ENCODE measurements at regions not wholly inside any gene's neighbourhood (a gene's known extent, or its start where the extent isn't known, plus 50 kb on each side); places are given as distances from the start of the nearest gene placed in this dataset.

- H3K27ac ChIP-seq: peak overlapping the region; percentile 89
- no peaks in the 10 kb centered on the region for H3K36me3 ChIP-seq
- no peaks in the 10 kb centered on the region for H3K9me3 ChIP-seq
- no peaks in the 10 kb centered on the region for H3K27me3 ChIP-seq
- TF ChIP-seq, protein P1, sequence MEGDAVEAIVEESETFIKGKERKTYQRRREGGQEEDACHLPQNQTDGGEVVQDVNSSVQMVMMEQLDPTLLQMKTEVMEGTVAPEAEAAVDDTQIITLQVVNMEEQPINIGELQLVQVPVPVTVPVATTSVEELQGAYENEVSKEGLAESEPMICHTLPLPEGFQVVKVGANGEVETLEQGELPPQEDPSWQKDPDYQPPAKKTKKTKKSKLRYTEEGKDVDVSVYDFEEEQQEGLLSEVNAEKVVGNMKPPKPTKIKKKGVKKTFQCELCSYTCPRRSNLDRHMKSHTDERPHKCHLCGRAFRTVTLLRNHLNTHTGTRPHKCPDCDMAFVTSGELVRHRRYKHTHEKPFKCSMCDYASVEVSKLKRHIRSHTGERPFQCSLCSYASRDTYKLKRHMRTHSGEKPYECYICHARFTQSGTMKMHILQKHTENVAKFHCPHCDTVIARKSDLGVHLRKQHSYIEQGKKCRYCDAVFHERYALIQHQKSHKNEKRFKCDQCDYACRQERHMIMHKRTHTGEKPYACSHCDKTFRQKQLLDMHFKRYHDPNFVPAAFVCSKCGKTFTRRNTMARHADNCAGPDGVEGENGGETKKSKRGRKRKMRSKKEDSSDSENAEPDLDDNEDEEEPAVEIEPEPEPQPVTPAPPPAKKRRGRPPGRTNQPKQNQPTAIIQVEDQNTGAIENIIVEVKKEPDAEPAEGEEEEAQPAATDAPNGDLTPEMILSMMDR (IDR thresholded peaks at IDR 0.05): no peak
- TF ChIP-seq POLR2AphosphoS5 (IDR thresholded peaks at IDR 0.05; ENCODE audit: insufficient read depth in 1 of 2, low read depth in 1 of 2) (peak; percentile 15 to 54), POLR2A (IDR thresholded peaks at IDR 0.05) (no peak)
- no peak overlapping the region for H3K4me3 ChIP-seq
- DNase-seq (ENCODE audit: extremely low spot score in 2 of 2): no peak
- H3K4me1 ChIP-seq: peaks cover 20% of the 10 kb centered on the region
- intact Hi-C loops (cut with DNase I): loop anchor here (2.0 to 5.0 kb wide), 2 partner anchors 109 to 195 kb away; partner anchors contain the start of gene PITPNM2
These were observed 61.6 kb downstream of the ARL6IP4 start for GRCh38 chr12:123041811-123042655.

DNA sequence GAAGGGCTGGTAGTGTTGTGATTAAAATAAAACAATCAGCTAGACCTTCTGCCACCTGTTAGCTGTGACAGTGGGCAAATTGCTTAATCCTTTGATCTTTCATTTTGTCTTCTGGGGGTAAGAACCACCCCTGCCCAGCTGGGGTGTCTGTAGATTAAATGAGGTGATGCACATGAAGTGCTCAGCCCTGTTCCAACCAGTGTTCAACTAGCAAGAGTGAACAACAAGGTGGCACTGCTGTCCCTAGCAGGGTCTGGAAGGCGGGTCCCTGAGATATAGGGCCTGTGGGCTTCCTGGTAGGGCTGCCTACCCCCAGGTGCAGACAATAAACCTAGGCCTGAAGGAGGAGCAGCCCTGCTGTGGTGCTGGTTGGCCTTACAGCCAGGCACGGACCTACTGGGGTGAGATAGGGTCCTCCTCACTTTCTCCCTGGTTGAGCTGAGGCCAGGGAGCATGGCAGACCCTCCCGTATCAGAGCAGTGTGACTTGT is 60.6 kb downstream of the ARL6IP4 start:
- Histone ChIP-seq H3K9me3 (no peaks in the 10 kb centered on the region), H3K4me1 (peaks cover 20% of the 10 kb centered on the region), H3K36me3 (no peaks in the 10 kb centered on the region), H3K27me3 (no peaks in the 10 kb centered on the region), H3K27ac (peak overlapping the region; percentile 89), H3K4me3 (no peak overlapping the region)
- intact Hi-C loops (cut with DNase I): loop anchor here (5.0 kb wide), 1 partner anchor 196 kb away; no protein-coding TSS in a partner anchor
- no peak for DNase-seq (ENCODE audit: extremely low spot score in 2 of 2)
- TF ChIP-seq POLR2AphosphoS5 (IDR thresholded peaks at IDR 0.05; ENCODE audit: insufficient read depth in 1 of 2, low read depth in 1 of 2) (no peak), POLR2A (IDR thresholded peaks at IDR 0.05) (no peak)
- TF ChIP-seq, protein P1 (IDR thresholded peaks at IDR 0.05): no peak

DNA sequence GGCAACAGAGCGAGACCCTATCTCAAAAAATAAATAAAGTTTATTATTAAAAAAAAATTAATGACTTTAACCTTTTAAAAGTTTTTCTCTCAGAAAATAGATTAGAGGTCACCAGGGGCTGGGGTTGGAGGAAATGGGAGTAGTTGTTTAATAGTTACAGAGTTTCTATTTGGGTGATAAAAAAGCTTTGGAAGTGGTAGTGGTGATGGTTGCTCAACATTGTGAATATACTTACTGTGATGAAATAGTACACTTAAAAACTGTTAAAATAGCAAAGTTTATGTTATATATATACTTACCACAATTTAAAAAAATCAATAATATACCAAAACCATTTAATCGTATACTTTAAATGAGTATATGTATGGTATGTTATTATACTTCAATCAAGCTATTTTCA is 59.6 kb downstream of the ARL6IP4 start:
- intact Hi-C loops (cut with DNase I): loop anchor here (5.0 kb wide), 1 partner anchor 197 kb away; no protein-coding TSS in a partner anchor
- no peak for DNase-seq (ENCODE audit: extremely low spot score in 2 of 2)
- H3K4me1 ChIP-seq: peaks cover 20% of the 10 kb centered on the region
- TF ChIP-seq, protein P1 (IDR thresholded peaks at IDR 0.05): no peak
- TF ChIP-seq POLR2AphosphoS5 (IDR thresholded peaks at IDR 0.05; ENCODE audit: insufficient read depth in 1 of 2, low read depth in 1 of 2) (no peak), POLR2A (IDR thresholded peaks at IDR 0.05) (no peak)
- H3K36me3 ChIP-seq: no peaks in the 10 kb centered on the region
- no peaks in the 10 kb centered on the region for H3K27me3 ChIP-seq
- no peak overlapping the region for H3K27ac ChIP-seq
- no peaks in the 10 kb centered on the region for H3K9me3 ChIP-seq
- H3K4me3 ChIP-seq: no peak overlapping the region

DNA sequence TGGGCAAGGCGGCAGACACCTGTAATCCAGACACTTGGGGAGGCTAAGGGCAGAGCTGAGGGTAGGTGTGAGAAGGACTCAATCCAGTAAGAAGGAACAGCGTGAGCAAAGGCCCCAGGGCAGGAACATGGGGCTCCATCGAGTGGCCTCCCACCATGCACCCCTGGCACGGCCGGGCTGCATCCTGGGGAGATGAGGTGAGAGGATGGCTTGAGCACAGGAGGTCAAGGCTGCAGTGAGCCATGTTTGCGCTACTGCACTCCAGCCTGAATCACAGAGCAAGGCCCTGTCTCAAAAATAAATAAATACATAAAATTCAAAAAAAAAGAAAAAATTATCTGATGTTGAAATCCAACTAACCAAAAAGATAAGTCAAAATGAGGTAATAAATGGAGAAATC is 58.5 kb downstream of the ARL6IP4 start:
- H3K4me1 ChIP-seq: peaks cover 25% of the 10 kb centered on the region
- H3K36me3 ChIP-seq: no peaks in the 10 kb centered on the region
- H3K27ac ChIP-seq: no peak overlapping the region
- no peaks in the 10 kb centered on the region for H3K27me3 ChIP-seq
- no peak overlapping the region for H3K4me3 ChIP-seq
- intact Hi-C loops (cut with DNase I): no loop called here
- TF ChIP-seq POLR2AphosphoS5 (IDR thresholded peaks at IDR 0.05; ENCODE audit: insufficient read depth in 1 of 2, low read depth in 1 of 2) (no peak), POLR2A (IDR thresholded peaks at IDR 0.05) (no peak)
- TF ChIP-seq, protein P1 (IDR thresholded peaks at IDR 0.05): no peak
- DNase-seq (ENCODE audit: extremely low spot score in 2 of 2): no peak
- H3K9me3 ChIP-seq: no peaks in the 10 kb centered on the region

DNA sequence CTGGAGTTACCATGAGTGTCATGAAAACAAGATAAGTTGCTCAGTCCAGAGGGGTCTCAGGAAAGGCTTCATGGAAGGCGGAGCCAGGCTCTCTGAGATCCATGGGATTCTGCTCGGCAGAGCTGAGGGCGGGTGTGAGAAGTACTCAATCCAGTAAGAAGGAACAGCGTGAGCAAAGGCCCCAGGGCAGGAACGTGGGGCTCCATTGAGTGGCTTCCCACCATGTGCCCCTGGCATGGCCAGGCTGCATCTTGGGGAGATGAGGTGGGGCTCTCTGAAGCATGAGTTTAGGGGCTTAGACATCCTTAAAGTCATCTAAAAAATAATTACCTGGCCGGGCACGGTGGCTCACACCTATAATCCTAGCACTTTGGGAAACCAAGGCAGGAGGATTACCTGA is 58.0 kb downstream of the ARL6IP4 start:
- Histone ChIP-seq H3K9me3 (no peaks in the 10 kb centered on the region), H3K4me1 (peaks cover 22% of the 10 kb centered on the region), H3K4me3 (no peak overlapping the region), H3K27ac (no peak overlapping the region), H3K27me3 (no peaks in the 10 kb centered on the region), H3K36me3 (peaks cover 0 to under 1% of the 10 kb centered on the region in 2 donors)
- TF ChIP-seq POLR2AphosphoS5 (IDR thresholded peaks at IDR 0.05; ENCODE audit: insufficient read depth in 1 of 2, low read depth in 1 of 2): no peak
- intact Hi-C loops (cut with DNase I): no loop called here
- DNase-seq (ENCODE audit: extremely low spot score in 2 of 2): no peak

Data from vagina (tissue), 2 donors.